ENCODE measurements at regions not wholly inside any gene's neighbourhood (a gene's known extent, or its start where the extent isn't known, plus 50 kb on each side); places are given as distances from the start of the nearest gene placed in this dataset.

GRCh38 chr13:28590461-28590860, 68.5 kb upstream of the POMP start:
- H3K27me3 ChIP-seq (ENCODE audit: insufficient read depth, low read length), result no peaks in the 10 kb centered on the region
- no peaks in the 10 kb centered on the region for H3K36me3 Mint-ChIP-seq
- no peak overlapping the region for H3K27ac ChIP-seq (ENCODE audit: low read depth, low read length)

DNA sequence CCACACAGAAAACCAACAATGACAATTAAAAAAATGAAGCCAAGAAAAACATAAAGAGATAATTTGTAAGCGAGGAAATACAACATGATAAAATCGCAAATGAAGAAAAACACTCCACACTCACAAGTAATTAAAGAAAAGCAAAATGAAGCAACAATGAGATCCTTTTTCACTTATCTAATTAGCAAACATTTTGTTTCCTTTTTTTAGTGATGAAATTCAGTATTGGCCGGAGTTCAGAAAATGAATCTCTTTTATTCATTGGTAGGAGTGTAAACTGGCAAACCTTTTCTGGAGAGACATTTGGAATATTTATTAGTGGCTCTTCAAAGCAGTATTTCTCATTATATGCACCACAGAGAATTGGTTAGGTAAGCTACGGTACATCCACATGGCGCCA, 70.6 kb upstream of the POMP start:
- no peaks in the 10 kb centered on the region for H3K9me3 Mint-ChIP-seq
- Histone ChIP-seq H3K27me3 (ENCODE audit: insufficient read depth, low read length) (no peaks in the 10 kb centered on the region), H3K4me3 (ENCODE audit: low read length in 2 of 2) (no peak overlapping the region), H3K27ac (ENCODE audit: low read depth, low read length) (no peak overlapping the region), H3K4me1 (ENCODE audit: insufficient read depth, low read length) (no peaks in the 10 kb centered on the region), H3K9me3 (ENCODE audit: control insufficient read depth in 1 of 2, low read length in 2 of 2) (no peaks in the 10 kb centered on the region), H3K36me3 (ENCODE audit: insufficient read depth, low read length) (no peaks in the 10 kb centered on the region)
- no peaks in the 10 kb centered on the region for H3K36me3 Mint-ChIP-seq
- no peak overlapping the region for H3K4me3 Mint-ChIP-seq
- no peak for DNase-seq
- intact Hi-C loops (cut with micrococcal nuclease), result no loop called here
- peaks cover 5 to 13% (median 7%) of the 10 kb centered on the region in 4 donors for H3K4me1 Mint-ChIP-seq
- ChIA-PET POLR2A (ENCODE audit: partially characterized antibody) (no interaction called here), CTCF (ENCODE audit: partially characterized antibody) (no interaction called here)
- no peak overlapping the region for H3K27ac Mint-ChIP-seq
- peaks cover 8 to 10% of the 10 kb centered on the region in 2 donors for H3K27me3 Mint-ChIP-seq

More at GRCh38 chr13:28590461-28590860, 68.5 kb upstream of the POMP start:
- H3K9me3 Mint-ChIP-seq, result peaks cover 0 to 2% (median 0%) of the 10 kb centered on the region in 8 donors
- peaks cover 10 to 14% of the 10 kb centered on the region in 2 donors for H3K27me3 Mint-ChIP-seq
- Histone ChIP-seq H3K9me3 (ENCODE audit: control insufficient read depth in 1 of 2, low read length in 2 of 2) (no peaks in the 10 kb centered on the region), H3K36me3 (ENCODE audit: insufficient read depth, low read length) (no peaks in the 10 kb centered on the region), H3K4me1 (ENCODE audit: insufficient read depth, low read length) (no peaks in the 10 kb centered on the region), H3K4me3 (ENCODE audit: low read length in 2 of 2) (no peak overlapping the region)
- intact Hi-C loops (cut with micrococcal nuclease), result no loop called here
- ChIA-PET CTCF (ENCODE audit: partially characterized antibody) (no interaction called here), POLR2A (ENCODE audit: partially characterized antibody) (no interaction called here)
- H3K4me1 Mint-ChIP-seq, result peaks cover 4 to 6% (median 5%) of the 10 kb centered on the region in 4 donors
- no peak overlapping the region for H3K4me3 Mint-ChIP-seq
- H3K27ac Mint-ChIP-seq, result no peak overlapping the region
- DNase-seq, result no peak

DNA sequence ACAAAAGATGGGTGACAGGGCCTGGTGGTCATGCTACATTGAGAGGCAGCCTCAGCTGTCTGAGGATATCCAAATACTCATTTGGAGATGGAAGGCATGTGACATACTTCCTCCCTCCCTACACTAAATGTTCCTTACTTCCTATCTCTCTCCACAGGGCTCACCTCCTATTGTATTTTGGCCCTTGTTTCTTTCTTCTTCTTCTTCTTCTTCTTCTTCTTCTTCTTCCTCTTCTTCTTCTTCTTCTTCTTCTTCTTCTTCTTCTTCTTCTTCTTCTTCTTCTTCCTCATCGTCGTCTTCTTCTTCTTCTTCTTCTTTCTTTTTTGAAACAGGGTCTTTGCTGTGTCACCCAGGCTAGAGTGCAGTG, 71.8 kb upstream of the POMP start:
- POLR2A ChIA-PET (ENCODE audit: partially characterized antibody), result no interaction called here
- no peak overlapping the region for H3K4me3 ChIP-seq (ENCODE audit: low read length in 2 of 2)
- no peak overlapping the region for H3K27ac Mint-ChIP-seq
- no peak for DNase-seq
- intact Hi-C loops (cut with micrococcal nuclease), result no loop called here
- H3K36me3 ChIP-seq (ENCODE audit: insufficient read depth, low read length), result no peaks in the 10 kb centered on the region
- peak overlapping the region in 1 of 8 donors; percentile 46 for H3K4me3 Mint-ChIP-seq
- peaks cover 5 to 13% (median 7%) of the 10 kb centered on the region in 4 donors for H3K4me1 Mint-ChIP-seq
- H3K9me3 ChIP-seq (ENCODE audit: control insufficient read depth in 1 of 2, low read length in 2 of 2), result no peaks in the 10 kb centered on the region
- no peak overlapping the region for H3K27ac ChIP-seq (ENCODE audit: low read depth, low read length)
- no peaks in the 10 kb centered on the region for H3K27me3 ChIP-seq (ENCODE audit: insufficient read depth, low read length)
- peaks cover 4% of the 10 kb centered on the region in 2 donors for H3K27me3 Mint-ChIP-seq
- no peaks in the 10 kb centered on the region for H3K9me3 Mint-ChIP-seq
- no peaks in the 10 kb centered on the region for H3K36me3 Mint-ChIP-seq
- CTCF ChIA-PET (ENCODE audit: partially characterized antibody), result no interaction called here
- H3K4me1 ChIP-seq (ENCODE audit: insufficient read depth, low read length), result no peaks in the 10 kb centered on the region

DNA sequence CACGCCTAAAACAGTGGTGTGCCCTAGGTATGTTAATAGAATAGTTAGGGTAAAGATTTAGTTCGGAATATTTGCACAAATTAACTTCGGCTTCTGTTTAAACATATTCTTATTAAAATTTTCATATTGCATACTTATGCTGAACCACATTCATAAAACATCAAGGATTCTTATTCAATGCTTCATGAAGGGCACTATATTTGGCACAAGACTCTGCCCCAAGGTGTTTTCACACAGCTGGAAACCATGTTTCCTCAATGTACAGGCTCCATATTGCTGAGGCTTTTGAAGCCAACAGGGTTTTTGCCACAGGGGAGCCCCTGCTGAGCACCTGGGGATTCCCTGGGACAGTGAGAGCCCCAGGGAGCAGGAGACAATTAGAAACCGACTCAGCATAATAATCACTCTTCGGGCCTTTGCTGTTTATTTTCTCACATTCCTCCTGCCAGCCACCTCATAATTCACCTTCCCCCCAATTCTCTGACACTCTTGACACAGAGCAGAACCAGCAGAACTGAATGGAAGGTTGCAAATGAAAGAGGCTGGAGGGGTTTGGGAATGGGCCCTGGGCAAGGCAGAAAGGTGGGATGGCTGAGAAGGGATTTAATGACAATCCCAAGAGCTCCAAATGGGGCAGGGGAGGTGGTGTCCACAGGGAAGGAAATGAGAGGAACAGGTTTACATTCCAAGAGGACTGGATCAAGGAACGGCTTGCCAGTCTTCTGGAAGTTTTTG, 72.3 kb upstream of the POMP start:
- peak overlapping the region in 2 of 8 donors; percentile 16 to 35 for H3K4me3 Mint-ChIP-seq
- Histone ChIP-seq H3K4me3 (ENCODE audit: low read length in 2 of 2) (no peak overlapping the region), H3K4me1 (ENCODE audit: insufficient read depth, low read length) (no peaks in the 10 kb centered on the region), H3K36me3 (ENCODE audit: insufficient read depth, low read length) (no peaks in the 10 kb centered on the region), H3K27me3 (ENCODE audit: insufficient read depth, low read length) (no peaks in the 10 kb centered on the region), H3K9me3 (ENCODE audit: control insufficient read depth in 1 of 2, low read length in 2 of 2) (no peaks in the 10 kb centered on the region), H3K27ac (ENCODE audit: low read depth, low read length) (no peak overlapping the region)
- no peaks in the 10 kb centered on the region for H3K36me3 Mint-ChIP-seq
- no peaks in the 10 kb centered on the region for H3K9me3 Mint-ChIP-seq
- ChIA-PET CTCF (ENCODE audit: partially characterized antibody) (no interaction called here), POLR2A (ENCODE audit: partially characterized antibody) (no interaction called here)
- peak overlapping the region in 1 of 7 donors; percentile 13 for H3K27ac Mint-ChIP-seq
- peaks cover 5 to 13% (median 7%) of the 10 kb centered on the region in 4 donors for H3K4me1 Mint-ChIP-seq
- DNase-seq, result no peak
- H3K27me3 Mint-ChIP-seq, result peaks cover 2 to 4% of the 10 kb centered on the region in 2 donors
- intact Hi-C loops (cut with micrococcal nuclease), result no loop called here

DNA sequence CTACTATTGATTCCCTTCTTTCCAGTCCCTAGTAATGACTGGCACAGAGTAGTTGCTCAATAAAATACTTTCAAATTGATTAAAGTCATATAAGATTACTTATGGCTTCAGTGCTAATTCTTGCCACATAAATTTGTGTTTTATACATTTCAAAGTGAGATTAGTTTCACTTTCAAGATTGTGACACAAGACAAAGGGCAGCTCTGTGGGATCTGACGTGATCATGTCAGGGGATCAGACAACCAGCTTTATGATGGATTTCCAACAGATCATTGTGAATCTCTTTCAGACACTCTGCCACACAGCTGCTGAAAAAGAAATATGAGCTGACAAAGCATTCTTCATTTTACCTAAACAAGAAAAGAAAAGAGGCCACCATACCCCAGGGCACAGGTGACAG, 73.4 kb upstream of the POMP start:
- no peak overlapping the region for H3K27ac ChIP-seq (ENCODE audit: low read depth, low read length)
- DNase-seq, result peak in 1 of 5 donors; percentile 5
- peaks cover 0 to 4% of the 10 kb centered on the region in 2 donors for H3K27me3 Mint-ChIP-seq
- intact Hi-C loops (cut with micrococcal nuclease), result no loop called here
- H3K27me3 ChIP-seq (ENCODE audit: insufficient read depth, low read length), result no peaks in the 10 kb centered on the region
- peaks cover 0 to 4% (median 0%) of the 10 kb centered on the region in 8 donors for H3K9me3 Mint-ChIP-seq
- H3K36me3 Mint-ChIP-seq, result no peaks in the 10 kb centered on the region
- no peak overlapping the region for H3K4me3 ChIP-seq (ENCODE audit: low read length in 2 of 2)
- POLR2A ChIA-PET (ENCODE audit: partially characterized antibody), result no interaction called here
- H3K27ac Mint-ChIP-seq, result peak overlapping the region in 3 of 7 donors; percentile 20 to 69 (median 47)
- H3K4me3 Mint-ChIP-seq, result peak overlapping the region in 5 of 8 donors; percentile 18 to 55 (median 38)
- H3K4me1 ChIP-seq (ENCODE audit: insufficient read depth, low read length), result no peaks in the 10 kb centered on the region
- CTCF ChIA-PET (ENCODE audit: partially characterized antibody), result no interaction called here
- no peaks in the 10 kb centered on the region for H3K36me3 ChIP-seq (ENCODE audit: insufficient read depth, low read length)
- H3K4me1 Mint-ChIP-seq, result peaks cover 5 to 13% (median 7%) of the 10 kb centered on the region in 4 donors
- no peaks in the 10 kb centered on the region for H3K9me3 ChIP-seq (ENCODE audit: control insufficient read depth in 1 of 2, low read length in 2 of 2)

- peaks cover 0 to 3% of the 10 kb centered on the region in 2 donors for H3K27me3 Mint-ChIP-seq
- H3K4me3 Mint-ChIP-seq, result peak overlapping the region in 2 of 8 donors; percentile 18 to 37
- ChIA-PET POLR2A (ENCODE audit: partially characterized antibody) (no interaction called here), CTCF (ENCODE audit: partially characterized antibody) (no interaction called here)
- Histone ChIP-seq H3K27me3 (ENCODE audit: insufficient read depth, low read length) (no peaks in the 10 kb centered on the region), H3K9me3 (ENCODE audit: control insufficient read depth in 1 of 2, low read length in 2 of 2) (no peaks in the 10 kb centered on the region), H3K27ac (ENCODE audit: low read depth, low read length) (no peak overlapping the region), H3K4me1 (ENCODE audit: insufficient read depth, low read length) (no peaks in the 10 kb centered on the region), H3K4me3 (ENCODE audit: low read length in 2 of 2) (no peak overlapping the region), H3K36me3 (ENCODE audit: insufficient read depth, low read length) (no peaks in the 10 kb centered on the region)
- DNase-seq, result no peak
- H3K27ac Mint-ChIP-seq, result no peak overlapping the region
- H3K9me3 Mint-ChIP-seq, result peaks cover 0 to 4% (median 0%) of the 10 kb centered on the region in 8 donors
- H3K4me1 Mint-ChIP-seq, result peaks cover 5 to 13% (median 7%) of the 10 kb centered on the region in 4 donors
- intact Hi-C loops (cut with micrococcal nuclease), result no loop called here
- H3K36me3 Mint-ChIP-seq, result no peaks in the 10 kb centered on the region
Measured at GRCh38 chr13:28584873-28585381, 74.0 kb upstream of the POMP start.

DNA sequence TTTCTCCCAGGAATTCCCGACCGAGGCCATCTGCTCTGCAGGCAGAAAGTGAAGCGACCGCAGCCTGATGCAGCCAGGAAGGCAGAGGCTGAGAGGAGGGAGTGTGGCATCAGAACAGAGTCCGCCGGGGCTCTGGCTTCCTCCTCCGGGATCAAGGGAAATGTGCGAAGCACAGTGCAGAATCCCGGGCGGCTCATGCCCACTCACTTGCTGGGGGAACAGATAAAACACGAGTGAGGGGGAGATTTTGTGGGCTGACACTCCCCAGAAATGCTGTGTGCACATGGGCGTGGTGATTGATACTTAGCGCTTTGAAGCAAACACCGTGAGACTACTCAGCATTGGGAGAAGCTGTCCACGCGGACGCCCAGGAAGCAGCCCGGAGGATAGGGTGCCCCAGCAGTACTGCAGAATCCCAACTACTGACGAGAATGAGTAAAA, 75.3 kb upstream of the POMP start:
- Mint-ChIP-seq H3K4me3 (no peak overlapping the region), H3K4me1 (peaks cover 5 to 13% (median 7%) of the 10 kb centered on the region in 4 donors), H3K36me3 (no peaks in the 10 kb centered on the region), H3K9me3 (peaks cover 0 to 4% (median 0%) of the 10 kb centered on the region in 8 donors), H3K27ac (peak overlapping the region in 1 of 7 donors; percentile 57), H3K27me3 (no peaks in the 10 kb centered on the region)
- Histone ChIP-seq H3K4me3 (ENCODE audit: low read length in 2 of 2) (no peak overlapping the region), H3K36me3 (ENCODE audit: insufficient read depth, low read length) (no peaks in the 10 kb centered on the region), H3K27ac (ENCODE audit: low read depth, low read length) (no peak overlapping the region), H3K9me3 (ENCODE audit: control insufficient read depth in 1 of 2, low read length in 2 of 2) (no peaks in the 10 kb centered on the region), H3K27me3 (ENCODE audit: insufficient read depth, low read length) (no peaks in the 10 kb centered on the region), H3K4me1 (ENCODE audit: insufficient read depth, low read length) (no peaks in the 10 kb centered on the region)
- ChIA-PET CTCF (ENCODE audit: partially characterized antibody) (no interaction called here), POLR2A (ENCODE audit: partially characterized antibody) (no interaction called here)
- no peak for DNase-seq
- intact Hi-C loops (cut with micrococcal nuclease), result no loop called here

All from CD4-positive, alpha-beta memory T cell (primary cell).